Endodermal cell (in vitro differentiated cells): ENCODE measurements at regions not wholly inside any gene's neighbourhood (a gene's known extent, or its start where the extent isn't known, plus 50 kb on each side); places are given as distances from the start of the nearest gene placed in this dataset.

Experiments used
- DNase-seq: peaks from one replicate; pipeline ENCODE4 v3.0.0-alpha.2; 2017
- H3K27ac ChIP-seq: 2 replicates; pipeline ENCODE4 v1.5.1; 2013; ENCODE audit warnings: mild to moderate bottlenecking, low read depth, low read length, moderate library complexity
- H3K27me3 ChIP-seq: 2 replicates; pipeline ENCODE4 v1.6.1; 2013; ENCODE audit warnings: mild to moderate bottlenecking, low read length, moderate library complexity; ENCODE audit not compliant: insufficient read depth, control insufficient read depth, poor library complexity, severe bottlenecking
- H3K36me3 ChIP-seq: 2 replicates; pipeline ENCODE4 v1.7.0; 2013; ENCODE audit warnings: mild to moderate bottlenecking, low read length, moderate library complexity; ENCODE audit not compliant: control insufficient read depth, insufficient read depth
- H3K4me1 ChIP-seq: one replicate; pipeline ENCODE4 v1.7.0; 2013; ENCODE audit warnings: low read length; ENCODE audit not compliant: control insufficient read depth, insufficient read depth
- H3K4me3 ChIP-seq: 2 replicates; pipeline ENCODE4 v1.5.1; 2013; ENCODE audit warnings: mild to moderate bottlenecking, low read length, moderate library complexity
- H3K9ac ChIP-seq: 2 replicates; pipeline ENCODE4 v1.6.1; 2013; ENCODE audit warnings: mild to moderate bottlenecking, low read length, moderate library complexity; ENCODE audit not compliant: poor library complexity, severe bottlenecking; ENCODE audit errors: extremely low read depth
- H3K9me3 ChIP-seq: 2 replicates; pipeline ENCODE4 v1.6.1; 2013; ENCODE audit warnings: mild to moderate bottlenecking, low read length, moderate library complexity; ENCODE audit not compliant: control insufficient read depth
- H3K27ac Mint-ChIP-seq: 2 replicates; pipeline ENCODE4 v1.8.0; 2020; ENCODE audit warnings: mixed read lengths
- H3K27me3 Mint-ChIP-seq: 2 replicates; pipeline ENCODE4 v1.8.0; 2021; ENCODE audit warnings: mild to moderate bottlenecking, mixed read lengths; ENCODE audit not compliant: insufficient read depth
- H3K36me3 Mint-ChIP-seq: 2 replicates; pipeline ENCODE4 v1.8.0; 2020; ENCODE audit warnings: low read depth, mixed read lengths
- H3K4me1 Mint-ChIP-seq: 2 replicates; pipeline ENCODE4 v1.8.0; 2020; ENCODE audit warnings: mixed read lengths
- H3K4me3 Mint-ChIP-seq: 2 replicates; pipeline ENCODE4 v1.8.0; 2020; ENCODE audit warnings: mild to moderate bottlenecking, moderate library complexity, mixed read lengths
- H3K9me3 Mint-ChIP-seq: 2 replicates; pipeline ENCODE4 v1.8.0; 2020; ENCODE audit warnings: mild to moderate bottlenecking, mixed read lengths
- WGBS, 2 experiments: methylation state at CpG; one replicate each; pipeline versions ENCODE4 v1.1.5 to v1.1.7; 2013; ENCODE audit warnings: missing lambda C conversion rate in 2 of 2, mixed read lengths in 1 of 2; ENCODE audit not compliant: insufficient coverage in 1 of 2, insufficient read length in 1 of 2; 5-methylcytosine and 5-hydroxymethylcytosine counted together
- TF ChIP-seq, protein P1 (sequence below): fragments of 200-600 bp; sonication (generic); conservative IDR thresholded peaks from 2 replicates; pipeline ENCODE4 v1.5.0; 2021; ENCODE audit warnings: antibody characterized with exemption, mild to moderate bottlenecking

DNA sequence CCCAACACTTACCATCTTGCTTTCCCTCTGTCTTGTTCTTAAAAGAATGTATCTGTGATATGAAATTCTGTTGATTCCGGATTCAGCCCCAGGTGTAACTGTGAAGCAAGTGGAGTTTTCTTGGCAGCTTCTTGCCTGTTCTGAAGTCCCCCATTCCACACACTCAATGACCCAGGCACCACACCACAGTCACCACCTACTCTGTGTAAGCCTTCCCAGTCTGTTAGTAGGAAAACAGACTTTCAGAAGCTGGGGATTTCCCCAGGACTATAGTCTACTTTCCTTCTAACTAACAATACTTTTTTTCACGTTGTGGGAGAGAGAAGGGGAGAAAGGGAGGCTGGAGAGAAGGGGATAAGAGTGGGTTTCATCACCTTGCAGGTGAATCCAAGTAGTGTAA, 299.1 kb upstream of the PROX1 start:
- H3K4me1 Mint-ChIP-seq = peaks cover 17% of the 10 kb centered on the region
- WGBS, 2 experiments = 79% methylated on average over 1 of the region's 2 CpGs; no CpG with 5 or more reads in 1 of the 2 experiments
- Histone ChIP-seq H3K36me3 (no peaks in the 10 kb centered on the region), H3K27ac (no peak overlapping the region), H3K4me3 (no peak overlapping the region), H3K9ac (no peak overlapping the region), H3K27me3 (no peaks in the 10 kb centered on the region), H3K9me3 (no peaks in the 10 kb centered on the region), H3K4me1 (peaks cover 12% of the 10 kb centered on the region)
- no peaks in the 10 kb centered on the region for H3K9me3 Mint-ChIP-seq
- no peaks in the 10 kb centered on the region for H3K27me3 Mint-ChIP-seq
- TF ChIP-seq, protein P1, sequence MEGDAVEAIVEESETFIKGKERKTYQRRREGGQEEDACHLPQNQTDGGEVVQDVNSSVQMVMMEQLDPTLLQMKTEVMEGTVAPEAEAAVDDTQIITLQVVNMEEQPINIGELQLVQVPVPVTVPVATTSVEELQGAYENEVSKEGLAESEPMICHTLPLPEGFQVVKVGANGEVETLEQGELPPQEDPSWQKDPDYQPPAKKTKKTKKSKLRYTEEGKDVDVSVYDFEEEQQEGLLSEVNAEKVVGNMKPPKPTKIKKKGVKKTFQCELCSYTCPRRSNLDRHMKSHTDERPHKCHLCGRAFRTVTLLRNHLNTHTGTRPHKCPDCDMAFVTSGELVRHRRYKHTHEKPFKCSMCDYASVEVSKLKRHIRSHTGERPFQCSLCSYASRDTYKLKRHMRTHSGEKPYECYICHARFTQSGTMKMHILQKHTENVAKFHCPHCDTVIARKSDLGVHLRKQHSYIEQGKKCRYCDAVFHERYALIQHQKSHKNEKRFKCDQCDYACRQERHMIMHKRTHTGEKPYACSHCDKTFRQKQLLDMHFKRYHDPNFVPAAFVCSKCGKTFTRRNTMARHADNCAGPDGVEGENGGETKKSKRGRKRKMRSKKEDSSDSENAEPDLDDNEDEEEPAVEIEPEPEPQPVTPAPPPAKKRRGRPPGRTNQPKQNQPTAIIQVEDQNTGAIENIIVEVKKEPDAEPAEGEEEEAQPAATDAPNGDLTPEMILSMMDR = no peak
- H3K4me3 Mint-ChIP-seq = no peak overlapping the region
- H3K27ac Mint-ChIP-seq = no peak overlapping the region
- DNase-seq = no peak
- H3K36me3 Mint-ChIP-seq = no peaks in the 10 kb centered on the region

- Histone ChIP-seq H3K9ac (no peak overlapping the region), H3K4me3 (no peak overlapping the region), H3K9me3 (no peaks in the 10 kb centered on the region), H3K4me1 (peaks cover 12% of the 10 kb centered on the region), H3K36me3 (no peaks in the 10 kb centered on the region), H3K27ac (no peak overlapping the region), H3K27me3 (no peaks in the 10 kb centered on the region)
- peaks cover 19% of the 10 kb centered on the region for H3K4me1 Mint-ChIP-seq
- H3K4me3 Mint-ChIP-seq = no peak overlapping the region
- no peaks in the 10 kb centered on the region for H3K36me3 Mint-ChIP-seq
- 92 to 94% methylated on average over 2 to 3 of the region's 3 CpGs for WGBS, 2 experiments
- TF ChIP-seq, protein P1 = no peak
- no peak for DNase-seq
- H3K9me3 Mint-ChIP-seq = no peaks in the 10 kb centered on the region
- H3K27ac Mint-ChIP-seq = no peak overlapping the region
- no peaks in the 10 kb centered on the region for H3K27me3 Mint-ChIP-seq
Measured at GRCh38 chr1:213689260-213689659, 298.5 kb upstream of the PROX1 start.

DNA sequence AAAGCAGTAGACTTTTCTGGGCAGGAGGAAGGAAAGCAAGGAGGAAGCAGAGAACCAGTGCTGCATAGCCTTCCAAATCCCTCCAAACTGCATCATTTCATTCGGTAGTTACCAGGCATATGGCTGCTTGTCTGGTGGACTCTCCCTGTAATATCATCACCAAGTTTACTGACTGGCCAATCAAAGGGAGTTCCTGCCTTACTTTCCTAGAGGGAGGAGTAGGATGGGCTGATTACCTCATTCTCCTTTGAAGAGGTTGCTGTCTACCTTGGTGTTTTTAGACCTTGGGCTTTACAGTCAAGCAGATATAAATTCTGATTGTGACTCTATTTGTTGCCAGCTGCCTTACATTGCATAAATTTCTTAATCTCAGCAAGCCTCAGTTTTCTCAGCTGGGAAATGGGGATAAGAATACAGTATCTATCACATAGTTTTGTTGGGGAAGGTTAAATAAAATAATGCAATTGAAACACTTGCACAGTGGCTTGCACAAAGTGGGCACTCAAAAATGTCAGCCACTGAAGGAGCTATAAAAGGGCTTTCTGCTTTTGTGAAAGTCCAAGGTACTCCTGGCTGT, 297.3 kb upstream of the PROX1 start:
- peaks cover 12% of the 10 kb centered on the region for H3K4me1 ChIP-seq
- TF ChIP-seq, protein P1 = no peak
- no peak overlapping the region for H3K4me3 ChIP-seq
- no peaks in the 10 kb centered on the region for H3K27me3 Mint-ChIP-seq
- H3K4me1 Mint-ChIP-seq = peaks cover 19% of the 10 kb centered on the region
- 52% methylated on average over 1 of the region's 1 CpG; no CpG with 5 or more reads in 1 of the 2 experiments for WGBS, 2 experiments
- H3K4me3 Mint-ChIP-seq = no peak overlapping the region
- H3K27ac ChIP-seq = no peak overlapping the region
- H3K27me3 ChIP-seq = no peaks in the 10 kb centered on the region
- H3K27ac Mint-ChIP-seq = no peak overlapping the region
- no peak for DNase-seq
- H3K9me3 ChIP-seq = no peaks in the 10 kb centered on the region
- no peaks in the 10 kb centered on the region for H3K36me3 ChIP-seq
- H3K36me3 Mint-ChIP-seq = no peaks in the 10 kb centered on the region
- no peak overlapping the region for H3K9ac ChIP-seq
- H3K9me3 Mint-ChIP-seq = no peaks in the 10 kb centered on the region
